A673 (cell line): ENCODE measurements at regions not wholly inside any gene's neighbourhood (a gene's known extent, or its start where the extent isn't known, plus 50 kb on each side); places are given as distances from the start of the nearest gene placed in this dataset.

ENCODE experiments used
- EZH2 ChIP-seq: fragments of 200-600 bp; sonication (generic); IDR thresholded peaks from 2 replicates; pipeline ENCODE4 v1.6.1; 2017; ENCODE audit warnings: borderline replicate concordance, low read depth, mild to moderate bottlenecking, mixed read lengths, antibody characterized with exemption, low read length; ENCODE audit not compliant: poor library complexity, severe bottlenecking
- TF ChIP-seq, protein P1 (sequence below): fragments of 300-800, 200-600 bp; sonication (generic); conservative IDR thresholded peaks from 2 replicates; pipeline ENCODE4 v1.5.1; 2017; ENCODE audit warnings: low read depth, mild to moderate bottlenecking, antibody characterized with exemption, low read length, moderate library complexity, mixed read lengths

DNA sequence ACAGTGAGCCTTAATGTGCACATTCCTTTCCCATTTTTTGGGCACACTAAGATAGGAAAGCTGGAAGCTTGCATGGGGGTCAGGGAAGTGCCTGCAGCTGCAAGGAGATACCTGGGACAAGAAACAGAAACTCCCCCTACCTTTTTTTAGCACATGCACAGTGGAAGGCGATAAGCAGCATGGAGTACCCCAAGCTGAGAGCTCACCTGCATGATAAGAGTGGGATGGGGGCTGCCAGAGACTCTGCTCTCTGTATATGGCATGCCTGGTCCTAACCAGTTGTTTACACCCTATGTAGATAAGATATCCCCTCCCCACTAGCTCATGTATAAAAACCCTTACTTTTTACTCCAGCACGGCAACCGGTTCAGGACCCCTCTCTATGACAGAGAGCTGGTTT lies 135.9 kb downstream of the TENT5D start:
- TF ChIP-seq, protein P1, sequence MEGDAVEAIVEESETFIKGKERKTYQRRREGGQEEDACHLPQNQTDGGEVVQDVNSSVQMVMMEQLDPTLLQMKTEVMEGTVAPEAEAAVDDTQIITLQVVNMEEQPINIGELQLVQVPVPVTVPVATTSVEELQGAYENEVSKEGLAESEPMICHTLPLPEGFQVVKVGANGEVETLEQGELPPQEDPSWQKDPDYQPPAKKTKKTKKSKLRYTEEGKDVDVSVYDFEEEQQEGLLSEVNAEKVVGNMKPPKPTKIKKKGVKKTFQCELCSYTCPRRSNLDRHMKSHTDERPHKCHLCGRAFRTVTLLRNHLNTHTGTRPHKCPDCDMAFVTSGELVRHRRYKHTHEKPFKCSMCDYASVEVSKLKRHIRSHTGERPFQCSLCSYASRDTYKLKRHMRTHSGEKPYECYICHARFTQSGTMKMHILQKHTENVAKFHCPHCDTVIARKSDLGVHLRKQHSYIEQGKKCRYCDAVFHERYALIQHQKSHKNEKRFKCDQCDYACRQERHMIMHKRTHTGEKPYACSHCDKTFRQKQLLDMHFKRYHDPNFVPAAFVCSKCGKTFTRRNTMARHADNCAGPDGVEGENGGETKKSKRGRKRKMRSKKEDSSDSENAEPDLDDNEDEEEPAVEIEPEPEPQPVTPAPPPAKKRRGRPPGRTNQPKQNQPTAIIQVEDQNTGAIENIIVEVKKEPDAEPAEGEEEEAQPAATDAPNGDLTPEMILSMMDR, result no peak
- no peak for TF ChIP-seq EZH2
